ENCODE measurements at regions not wholly inside any gene's neighbourhood (a gene's known extent, or its start where the extent isn't known, plus 50 kb on each side); places are given as distances from the start of the nearest gene placed in this dataset.

GRCh38 chr3:72280876-72281275 lies 495.9 kb upstream of the PROK2 start:
- Histone ChIP-seq H3K36me3 (no peaks in the 10 kb centered on the region), H3K27ac (no peak overlapping the region), H3K4me1 (no peaks in the 10 kb centered on the region), H3K9me3 (no peaks in the 10 kb centered on the region), H3K4me3 (no peak overlapping the region), H3K27me3 (peaks cover 0 to 2% (median 0%) of the 10 kb centered on the region in 3 donors)
- intact Hi-C loops (cut with DNase I; ENCODE audit: low total_unique reads), result no loop called here
- ATAC-seq (no peak), DNase-seq (no peak)
- TF ChIP-seq CTCF (IDR thresholded peaks at IDR 0.05 in 4 of 5, conservative IDR thresholded peaks at IDR 0.05 in 1 of 5), result no peak
- in situ Hi-C loops (cut with MboI; ENCODE audit: low sequenced_read_pairs in 4 of 4), result no loop called here

- in situ Hi-C loops (cut with MboI; ENCODE audit: low sequenced_read_pairs in 4 of 4) (no loop called here), intact Hi-C loops (cut with DNase I; ENCODE audit: low total_unique reads) (loop anchor here (10.0 kb wide), 1 partner anchor 545 kb away; no protein-coding TSS in a partner anchor)
- peaks cover 0 to 2% (median 0%) of the 10 kb centered on the region in 3 donors for H3K27me3 ChIP-seq
- ATAC-seq, result no peak
- DNase-seq, result no peak
- no peak for TF ChIP-seq POLR2A (IDR thresholded peaks at IDR 0.05)
- TF ChIP-seq CTCF (IDR thresholded peaks at IDR 0.05 in 4 of 5, conservative IDR thresholded peaks at IDR 0.05 in 1 of 5), result no peak
- H3K27ac ChIP-seq, result no peak overlapping the region
- no peak overlapping the region for H3K4me3 ChIP-seq
- H3K9me3 ChIP-seq, result no peaks in the 10 kb centered on the region
- peaks cover 0 to 4% of the 10 kb centered on the region in 2 donors for H3K4me1 ChIP-seq
- H3K36me3 ChIP-seq, result no peaks in the 10 kb centered on the region
These were observed 494.7 kb upstream of the PROK2 start for GRCh38 chr3:72279631-72280041.

- Histone ChIP-seq H3K27me3 (peaks cover 0 to 2% (median 0%) of the 10 kb centered on the region in 3 donors), H3K9me3 (no peaks in the 10 kb centered on the region), H3K4me3 (no peak overlapping the region), H3K36me3 (no peaks in the 10 kb centered on the region), H3K27ac (no peak overlapping the region), H3K4me1 (peaks cover 4 to 9% of the 10 kb centered on the region in 2 donors)
- ATAC-seq (no peak), DNase-seq (no peak)
- intact Hi-C loops (cut with DNase I; ENCODE audit: low total_unique reads) (loop anchor here (10.0 kb wide), 1 partner anchor 546 kb away; no protein-coding TSS in a partner anchor), in situ Hi-C loops (cut with MboI; ENCODE audit: low sequenced_read_pairs in 4 of 4) (no loop called here)
- TF ChIP-seq POLR2A (IDR thresholded peaks at IDR 0.05) (no peak), CTCF (IDR thresholded peaks at IDR 0.05 in 4 of 5, conservative IDR thresholded peaks at IDR 0.05 in 1 of 5) (no peak)
These were observed 494.2 kb upstream of the PROK2 start for GRCh38 chr3:72279068-72279604.

GRCh38 chr3:72278349-72279067 lies 493.6 kb upstream of the PROK2 start:
- Histone ChIP-seq H3K4me1 (peaks cover 10 to 11% of the 10 kb centered on the region in 2 donors), H3K27ac (no peak overlapping the region), H3K27me3 (peaks cover 0 to 2% (median 0%) of the 10 kb centered on the region in 3 donors), H3K4me3 (no peak overlapping the region), H3K9me3 (no peaks in the 10 kb centered on the region), H3K36me3 (no peaks in the 10 kb centered on the region)
- no peak for TF ChIP-seq POLR2A (IDR thresholded peaks at IDR 0.05)
- no peak for TF ChIP-seq CTCF (IDR thresholded peaks at IDR 0.05 in 4 of 5, conservative IDR thresholded peaks at IDR 0.05 in 1 of 5)
- in situ Hi-C loops (cut with MboI; ENCODE audit: low sequenced_read_pairs in 4 of 4) (no loop called here), intact Hi-C loops (cut with DNase I; ENCODE audit: low total_unique reads) (loop anchor here (10.0 kb wide), 1 partner anchor 546 kb away; no protein-coding TSS in a partner anchor)
- DNase-seq (no peak), ATAC-seq (peak in 1 of 2 donors; percentile 43)

Data from gastrocnemius medialis (tissue), 4 donors.